Activated B cell treated with CpG ODN at 0.5 μM for 24 hours (primary cell): ENCODE measurements at regions not wholly inside any gene's neighbourhood (a gene's known extent, or its start where the extent isn't known, plus 50 kb on each side); places are given as distances from the start of the nearest gene placed in this dataset.

Source experiments
- ATAC-seq: fragments of 200-7000 bp; cut with Tn5 transposase; one replicate; pipeline ENCODE4 v1.10.0; 2021; ENCODE audit warnings: low read depth, mild to moderate bottlenecking, moderate library complexity
- CTCF ChIA-PET: fragments of 350-600 bp; sonication (Branson Sonifier 250); formaldehyde crosslinking; loops from one replicate; lab custom pipeline; 2021; ENCODE audit warnings: antibody characterized with exemption; lab: Charles Lee
- POLR2A ChIA-PET: fragments of 350-600 bp; sonication (Branson Sonifier 250); formaldehyde crosslinking; loops from one replicate; lab custom pipeline; 2021; ENCODE audit warnings: antibody characterized with exemption; lab: Charles Lee
- DNase-seq: peaks from one replicate; pipeline ENCODE4 v3.0.0; 2022
- H3K27ac Mint-ChIP-seq: one replicate; pipeline ENCODE4 v1.8.0; 2020; ENCODE audit warnings: mixed read lengths
- H3K27me3 Mint-ChIP-seq: one replicate; pipeline ENCODE4 v1.8.0; 2021; ENCODE audit warnings: mixed read lengths
- H3K36me3 Mint-ChIP-seq: one replicate; pipeline ENCODE4 v1.8.0; 2021; ENCODE audit warnings: low read depth, mixed read lengths
- H3K4me1 Mint-ChIP-seq: one replicate; pipeline ENCODE4 v1.8.0; 2021; ENCODE audit warnings: mixed read lengths
- H3K4me3 Mint-ChIP-seq: one replicate; pipeline ENCODE4 v1.8.0; 2020; ENCODE audit warnings: mild to moderate bottlenecking, mixed read lengths
- H3K9me3 Mint-ChIP-seq: one replicate; pipeline ENCODE4 v1.8.0; 2020; ENCODE audit warnings: mixed read lengths
- CTCF ChIP-seq: fragments of 200-600 bp; IDR thresholded peaks from one replicate; pipeline ENCODE4 v1.8.0; 2022; ENCODE audit warnings: antibody characterized with exemption, mild to moderate bottlenecking
- intact Hi-C: fragments of 100-400 bp; cut with micrococcal nuclease; formaldehyde crosslinking; loops from one replicate; pipeline ENCODE4 v1.15.1; 2024

GRCh38 chr1:218970397-218970990 is 203.2 kb upstream of the LYPLAL1 start:
- Mint-ChIP-seq H3K36me3 (no peaks in the 10 kb centered on the region), H3K4me1 (no peaks in the 10 kb centered on the region), H3K4me3 (no peak overlapping the region), H3K9me3 (peaks cover 4% of the 10 kb centered on the region), H3K27me3 (no peaks in the 10 kb centered on the region), H3K27ac (no peak overlapping the region)
- no peak for DNase-seq
- intact Hi-C loops = no loop called here
- CTCF ChIA-PET = no interaction called here
- no peak for TF ChIP-seq CTCF
- POLR2A ChIA-PET = no interaction called here
- no peak for ATAC-seq

DNA sequence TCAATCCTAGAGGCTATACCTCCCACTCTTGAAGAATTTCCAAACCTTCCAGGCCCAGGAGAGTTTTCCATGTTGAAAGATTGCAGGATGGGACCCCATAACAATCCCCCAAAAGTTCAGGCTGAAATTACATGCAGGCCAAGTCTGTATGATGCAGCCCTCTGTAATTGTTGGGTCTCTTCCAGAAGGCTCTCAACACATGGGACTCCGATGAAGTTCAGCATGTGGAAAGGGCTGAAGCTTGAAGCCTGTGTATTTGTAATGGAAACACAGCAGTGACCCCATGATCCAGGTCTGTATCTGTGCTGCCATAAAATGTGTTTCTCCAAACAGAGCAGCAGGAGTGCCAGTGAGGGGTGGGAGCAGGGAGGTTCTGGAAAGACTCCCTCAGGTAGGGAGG is 202.5 kb upstream of the LYPLAL1 start:
- Mint-ChIP-seq H3K27me3 (no peaks in the 10 kb centered on the region), H3K9me3 (peaks cover 4% of the 10 kb centered on the region), H3K4me1 (no peaks in the 10 kb centered on the region), H3K36me3 (no peaks in the 10 kb centered on the region), H3K4me3 (no peak overlapping the region), H3K27ac (no peak overlapping the region)
- CTCF ChIA-PET = no interaction called here
- ATAC-seq (no peak), DNase-seq (no peak)
- intact Hi-C loops = no loop called here
- POLR2A ChIA-PET = no interaction called here
- TF ChIP-seq CTCF = no peak

GRCh38 chr1:218980881-218981280 is 192.8 kb upstream of the LYPLAL1 start:
- no peaks in the 10 kb centered on the region for H3K36me3 Mint-ChIP-seq
- CTCF ChIA-PET = no interaction called here
- no peak overlapping the region for H3K4me3 Mint-ChIP-seq
- no peaks in the 10 kb centered on the region for H3K27me3 Mint-ChIP-seq
- no peak for ATAC-seq
- POLR2A ChIA-PET = no interaction called here
- TF ChIP-seq CTCF = no peak
- no peak for DNase-seq
- no peaks in the 10 kb centered on the region for H3K9me3 Mint-ChIP-seq
- intact Hi-C loops = no loop called here
- H3K4me1 Mint-ChIP-seq = no peaks in the 10 kb centered on the region
- no peak overlapping the region for H3K27ac Mint-ChIP-seq

DNA sequence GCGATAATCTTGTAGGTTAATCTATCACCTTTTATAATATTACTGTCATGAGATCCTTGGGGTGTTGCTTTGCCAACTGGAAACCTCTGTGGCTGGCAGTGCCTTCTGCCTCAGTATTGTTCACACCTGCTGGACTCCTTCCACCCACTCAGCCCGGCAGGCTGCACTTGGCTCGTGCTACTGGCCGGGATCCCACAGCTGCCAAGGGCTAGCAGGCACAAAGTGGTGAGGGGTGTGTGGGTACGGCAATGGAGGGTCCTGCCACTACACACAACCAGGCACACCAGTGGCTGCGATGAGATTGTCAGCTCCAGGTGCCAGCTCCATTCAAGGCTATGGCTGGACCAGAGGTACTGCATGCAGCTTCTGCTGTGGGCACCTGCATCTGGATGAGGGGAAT is 191.2 kb upstream of the LYPLAL1 start:
- no peaks in the 10 kb centered on the region for H3K9me3 Mint-ChIP-seq
- H3K4me3 Mint-ChIP-seq = no peak overlapping the region

DNA sequence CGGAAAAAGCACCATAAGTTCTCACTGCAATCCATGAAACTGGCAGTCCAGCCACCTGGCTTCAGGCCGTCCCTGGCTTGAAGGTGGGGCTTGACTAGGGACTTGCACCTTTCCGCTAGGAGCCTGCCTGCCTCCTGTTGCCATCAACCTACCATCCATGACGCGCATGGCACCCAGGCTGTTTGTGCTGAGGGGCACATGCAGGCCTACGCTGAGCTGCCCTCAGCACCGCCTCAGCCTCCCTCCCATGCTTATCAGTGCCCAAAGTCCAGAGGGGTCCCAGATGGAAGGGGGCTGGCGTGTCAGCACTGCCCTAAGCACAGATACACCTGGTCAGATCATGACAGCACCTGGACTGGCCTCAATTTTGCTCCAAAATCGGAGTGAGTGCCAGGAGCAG is 190.2 kb upstream of the LYPLAL1 start:
- intact Hi-C loops = no loop called here
- ChIA-PET POLR2A (no interaction called here), CTCF (no interaction called here)
- H3K27me3 Mint-ChIP-seq = no peaks in the 10 kb centered on the region
- no peak for DNase-seq
- peaks cover 2% of the 10 kb centered on the region for H3K9me3 Mint-ChIP-seq
- H3K27ac Mint-ChIP-seq = no peak overlapping the region
- ATAC-seq = no peak
- TF ChIP-seq CTCF = no peak
- H3K36me3 Mint-ChIP-seq = no peaks in the 10 kb centered on the region
- no peaks in the 10 kb centered on the region for H3K4me1 Mint-ChIP-seq
- H3K4me3 Mint-ChIP-seq = no peak overlapping the region

More for the DNA sequence above, 191.2 kb upstream of the LYPLAL1 start:
- intact Hi-C loops = no loop called here
- no peak for TF ChIP-seq CTCF
- no peaks in the 10 kb centered on the region for H3K27me3 Mint-ChIP-seq
- no peaks in the 10 kb centered on the region for H3K4me1 Mint-ChIP-seq
- no peak overlapping the region for H3K27ac Mint-ChIP-seq
- ChIA-PET CTCF (no interaction called here), POLR2A (no interaction called here)
- ATAC-seq (no peak), DNase-seq (no peak)
- H3K36me3 Mint-ChIP-seq = no peaks in the 10 kb centered on the region
